ENCODE measurements at regions not wholly inside any gene's neighbourhood (a gene's known extent, or its start where the extent isn't known, plus 50 kb on each side); places are given as distances from the start of the nearest gene placed in this dataset.

- TF ChIP-seq CTCF (IDR thresholded peaks at IDR 0.05) = no peak
- no peak for TF ChIP-seq EP300 (IDR thresholded peaks at IDR 0.05)
- no peak for TF ChIP-seq POLR2AphosphoS5 (IDR thresholded peaks at IDR 0.05)
- TF ChIP-seq POLR2A (IDR thresholded peaks at IDR 0.05) = no peak
- H3K4me1 ChIP-seq = no peaks in the 10 kb centered on the region
- no peak overlapping the region for H3K27ac ChIP-seq
- no peak overlapping the region for H3K4me3 ChIP-seq
- no peaks in the 10 kb centered on the region for H3K27me3 ChIP-seq
- WGBS = 53% methylated on average over 7 of the region's 7 CpGs
- no peaks in the 10 kb centered on the region for H3K36me3 ChIP-seq
- no peak for DNase-seq (ENCODE audit: low spot score in 2 of 2)
- H3K9me3 ChIP-seq = no peaks in the 10 kb centered on the region
Measured at GRCh38 chrX:3244203-3244743, 102.2 kb downstream of the MXRA5 start.

- Histone ChIP-seq H3K4me3 (no peak overlapping the region), H3K27me3 (no peaks in the 10 kb centered on the region), H3K9me3 (no peaks in the 10 kb centered on the region), H3K36me3 (no peaks in the 10 kb centered on the region), H3K27ac (no peak overlapping the region), H3K4me1 (no peaks in the 10 kb centered on the region)
- 66% methylated on average over 4 of the region's 4 CpGs for WGBS
- TF ChIP-seq POLR2AphosphoS5 (IDR thresholded peaks at IDR 0.05) (no peak), EP300 (IDR thresholded peaks at IDR 0.05) (no peak), POLR2A (IDR thresholded peaks at IDR 0.05) (no peak), CTCF (IDR thresholded peaks at IDR 0.05) (no peak)
- DNase-seq (ENCODE audit: low spot score in 2 of 2) = no peak
Measured at GRCh38 chrX:3232262-3232923, 114.1 kb downstream of the MXRA5 start.

GRCh38 chrX:3231766-3232165, 114.7 kb downstream of the MXRA5 start:
- WGBS = 60% methylated on average over 7 of the region's 7 CpGs
- TF ChIP-seq EP300 (IDR thresholded peaks at IDR 0.05) = no peak
- no peak for TF ChIP-seq POLR2A (IDR thresholded peaks at IDR 0.05)
- TF ChIP-seq CTCF (IDR thresholded peaks at IDR 0.05) = no peak
- TF ChIP-seq POLR2AphosphoS5 (IDR thresholded peaks at IDR 0.05) = no peak
- H3K4me3 ChIP-seq = no peak overlapping the region
- no peaks in the 10 kb centered on the region for H3K36me3 ChIP-seq
- no peaks in the 10 kb centered on the region for H3K27me3 ChIP-seq
- no peak overlapping the region for H3K27ac ChIP-seq
- H3K4me1 ChIP-seq = no peaks in the 10 kb centered on the region
- H3K9me3 ChIP-seq = no peaks in the 10 kb centered on the region
- no peak for DNase-seq (ENCODE audit: low spot score in 2 of 2)

- H3K27ac ChIP-seq = no peak overlapping the region
- DNase-seq (ENCODE audit: low spot score in 2 of 2) = no peak
- no peak overlapping the region for H3K4me3 ChIP-seq
- no peak for TF ChIP-seq EP300 (IDR thresholded peaks at IDR 0.05)
- TF ChIP-seq POLR2AphosphoS5 (IDR thresholded peaks at IDR 0.05) = no peak
- TF ChIP-seq POLR2A (IDR thresholded peaks at IDR 0.05) = no peak
- no peak for TF ChIP-seq CTCF (IDR thresholded peaks at IDR 0.05)
- no peaks in the 10 kb centered on the region for H3K4me1 ChIP-seq
- H3K9me3 ChIP-seq = no peaks in the 10 kb centered on the region
- no peaks in the 10 kb centered on the region for H3K36me3 ChIP-seq
- no peaks in the 10 kb centered on the region for H3K27me3 ChIP-seq
- WGBS = 69% methylated on average over 2 of the region's 2 CpGs
Measured at GRCh38 chrX:3230496-3230895, 116.0 kb downstream of the MXRA5 start.

GRCh38 chrX:3227526-3227925, 118.9 kb downstream of the MXRA5 start:
- no peaks in the 10 kb centered on the region for H3K27me3 ChIP-seq
- 91% methylated on average over 1 of the region's 1 CpG for WGBS
- H3K4me3 ChIP-seq = no peak overlapping the region
- no peak for DNase-seq (ENCODE audit: low spot score in 2 of 2)
- TF ChIP-seq CTCF (IDR thresholded peaks at IDR 0.05) = no peak
- no peak for TF ChIP-seq POLR2A (IDR thresholded peaks at IDR 0.05)
- no peak for TF ChIP-seq POLR2AphosphoS5 (IDR thresholded peaks at IDR 0.05)
- no peak for TF ChIP-seq EP300 (IDR thresholded peaks at IDR 0.05)
- no peak overlapping the region for H3K27ac ChIP-seq
- H3K4me1 ChIP-seq = no peaks in the 10 kb centered on the region
- H3K36me3 ChIP-seq = no peaks in the 10 kb centered on the region
- no peaks in the 10 kb centered on the region for H3K9me3 ChIP-seq

All from suprapubic skin (tissue), 4 donors.